Fibroblast of peridontal ligament (primary cell): ENCODE measurements at regions not wholly inside any gene's neighbourhood (a gene's known extent, or its start where the extent isn't known, plus 50 kb on each side); places are given as distances from the start of the nearest gene placed in this dataset.
A peak's percentile ranks its signal among the peaks of the same experiment; 100 is the strongest.

Experiments used
- DNase-seq: peaks from one replicate; pipeline ENCODE4 v3.0.0-alpha.2; 2010; ENCODE audit errors: extremely low read depth

DNA sequence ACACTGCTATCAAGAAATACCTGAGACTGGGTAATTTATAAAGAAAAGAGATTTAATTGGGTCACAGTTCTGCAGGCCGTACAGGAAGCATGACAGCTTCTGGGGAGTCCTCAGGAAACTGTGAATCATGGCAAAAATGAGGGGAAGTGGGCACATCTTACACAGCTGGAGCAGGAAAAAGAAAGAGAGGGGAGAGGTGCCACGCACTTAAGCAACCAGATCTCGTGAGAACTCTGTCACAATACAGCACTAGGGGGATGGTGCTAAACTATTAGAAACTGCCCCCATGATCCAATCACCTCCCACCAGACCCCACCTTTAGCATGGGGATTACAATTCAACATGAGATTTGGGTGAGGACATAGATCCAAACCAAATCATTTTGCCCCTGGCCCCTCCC is 105.5 kb upstream of the CPLX2 start:
- no peak for DNase-seq

DNA sequence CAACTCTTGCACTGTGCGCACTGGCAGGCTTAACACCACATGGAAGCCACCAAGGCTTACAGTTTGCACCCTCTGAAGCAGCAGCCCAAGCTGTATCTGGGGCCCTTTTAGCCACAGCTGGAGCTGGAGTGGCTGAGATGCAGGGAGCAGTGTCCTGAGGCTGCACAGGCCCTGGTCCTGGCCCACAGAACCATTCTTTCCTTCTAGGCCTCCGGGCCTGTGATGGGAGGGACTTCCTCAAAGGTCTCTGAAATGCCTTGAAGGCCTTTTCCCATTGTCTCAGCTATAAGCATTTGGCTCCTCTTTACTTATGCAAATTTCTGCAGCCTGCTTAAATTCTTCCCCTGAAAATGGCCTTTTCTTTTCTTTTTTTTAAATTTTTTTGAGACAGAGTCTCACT is 104.4 kb upstream of the CPLX2 start:
- DNase-seq: no peak

GRCh38 chr5:175772747-175773533 is 98.4 kb upstream of the CPLX2 start:
- no peak for DNase-seq

DNA sequence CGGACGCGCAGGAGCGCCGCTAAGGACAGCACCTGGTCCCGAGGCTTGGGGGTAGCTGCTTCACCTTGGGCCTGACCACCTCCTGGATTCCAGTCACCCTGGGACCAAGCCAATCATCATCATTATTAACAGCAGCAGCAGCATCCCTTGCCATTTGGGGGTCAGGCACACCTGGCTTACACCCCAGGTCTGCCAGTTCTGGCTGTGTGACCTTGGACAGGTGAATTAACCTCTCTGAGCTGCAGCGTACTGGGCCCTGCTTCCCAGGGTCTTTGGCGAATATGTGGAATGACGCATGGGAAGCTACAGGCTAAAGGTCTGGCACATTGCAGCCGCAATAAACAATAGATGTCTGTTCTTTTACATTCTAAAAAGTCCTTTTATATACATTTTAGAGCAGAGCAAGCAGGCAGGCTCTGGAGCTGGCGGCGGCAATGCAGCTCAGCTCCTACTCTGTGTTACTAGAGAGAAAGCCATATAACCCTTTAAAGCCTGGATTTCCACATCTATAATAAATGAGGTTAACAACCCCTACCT is 97.8 kb upstream of the CPLX2 start:
- DNase-seq: no peak

DNA sequence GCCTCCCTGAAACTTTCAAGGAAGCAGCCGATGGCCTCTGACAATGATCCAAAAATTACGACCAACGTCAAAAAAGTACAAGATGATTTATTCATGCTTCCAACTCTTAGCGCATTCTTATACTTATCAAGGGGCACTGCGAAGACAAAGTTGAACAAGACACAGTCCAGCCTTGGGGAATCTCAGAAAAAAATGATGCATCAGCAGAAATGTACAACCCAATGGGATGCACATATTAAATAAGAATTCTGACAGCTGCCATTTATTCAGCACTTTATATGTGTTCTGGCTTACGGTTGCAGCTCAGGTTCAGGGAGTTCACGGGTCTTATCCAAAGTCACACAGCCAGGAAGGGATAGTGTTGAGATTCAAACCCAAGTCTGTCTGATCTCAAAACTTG is 96.0 kb upstream of the CPLX2 start:
- no peak for DNase-seq

- DNase-seq: no peak
Observed at GRCh38 chr5:175778951-175779503, 92.4 kb upstream of the CPLX2 start.

DNA sequence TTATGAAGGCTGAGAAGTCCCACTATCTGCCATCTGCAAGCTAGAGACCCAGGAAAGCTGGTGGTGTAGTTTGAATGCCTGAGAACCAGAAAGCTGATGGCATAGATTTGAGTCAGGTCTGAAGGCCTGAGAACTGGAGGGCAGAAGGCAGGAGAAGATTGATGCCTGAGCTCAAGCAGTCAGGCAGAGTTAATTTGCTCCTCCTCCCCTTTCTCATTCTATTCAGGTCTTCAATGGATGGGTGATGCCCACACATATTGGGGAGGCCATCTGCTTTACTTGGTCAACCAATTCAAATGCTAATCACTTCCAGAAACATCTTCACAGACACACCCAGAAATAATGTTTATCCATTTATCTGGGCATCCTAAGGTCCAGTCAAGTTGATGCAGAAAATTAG is 87.6 kb upstream of the CPLX2 start:
- no peak for DNase-seq

DNA sequence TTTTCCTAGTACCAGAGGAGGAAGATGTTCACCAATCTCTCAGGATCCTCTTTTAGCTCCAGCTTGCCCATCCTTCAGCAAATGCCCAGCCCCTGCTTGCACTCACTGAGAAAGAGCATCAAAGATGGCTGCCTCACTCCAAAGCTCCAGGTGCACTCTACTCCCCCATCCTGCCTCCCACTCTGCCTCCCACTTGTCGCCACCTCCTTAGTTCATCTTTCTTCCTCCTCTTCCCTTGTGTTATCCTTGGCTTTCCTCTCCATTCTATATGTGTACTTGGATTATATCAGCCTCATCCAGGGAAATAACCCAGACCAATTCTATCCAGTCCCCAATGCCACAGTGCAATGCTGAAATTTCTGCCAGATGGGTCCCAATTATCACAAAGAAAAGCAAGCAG is 87.1 kb upstream of the CPLX2 start:
- no peak for DNase-seq

DNA sequence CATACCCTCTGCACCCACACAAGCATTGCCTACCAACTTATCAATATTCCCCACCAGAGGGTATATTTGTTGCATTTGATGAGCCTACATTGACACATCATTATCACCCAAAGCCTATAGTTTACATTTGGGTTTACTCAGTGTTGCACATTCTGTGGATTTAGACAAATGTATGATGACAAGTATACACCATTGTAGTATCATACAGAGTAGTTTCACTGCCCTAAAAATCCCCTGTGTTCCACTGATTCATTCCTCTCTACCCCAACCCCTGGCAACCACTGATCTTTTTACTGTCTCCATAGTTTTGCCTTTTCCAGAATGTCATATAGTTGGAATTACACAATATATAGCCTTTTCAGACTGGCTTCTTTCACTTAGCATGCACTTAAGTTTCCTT is 85.7 kb upstream of the CPLX2 start:
- DNase-seq: no peak

DNA sequence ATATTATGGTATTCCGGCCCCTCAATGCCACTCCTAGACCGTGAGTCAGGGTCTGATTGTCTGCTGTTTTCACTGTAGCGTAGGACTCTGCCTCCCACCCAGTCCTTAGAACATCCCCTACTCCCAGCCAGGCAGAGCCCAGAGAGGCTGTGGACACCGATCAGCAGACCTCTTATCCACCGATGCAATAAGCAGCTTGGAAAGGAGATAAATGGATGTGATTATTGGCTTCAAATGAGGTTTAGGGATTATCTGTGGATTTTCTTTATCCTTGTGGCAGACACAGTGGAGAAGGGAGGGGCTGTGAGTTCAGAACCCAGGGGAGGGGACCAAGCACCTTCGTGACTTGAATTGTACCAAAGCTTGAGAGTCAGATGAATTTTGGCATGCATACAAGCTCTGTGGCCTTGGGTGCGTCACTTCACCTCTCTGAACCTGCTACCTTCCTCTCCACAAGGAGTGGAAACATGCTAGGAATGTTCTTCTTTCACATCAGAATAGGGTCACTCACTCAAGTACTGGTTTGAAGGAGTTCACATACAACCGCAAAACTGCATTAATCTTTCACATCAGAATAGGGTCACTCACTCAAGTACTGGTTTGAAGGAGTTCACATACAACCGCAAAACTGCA is 83.1 kb upstream of the CPLX2 start:
- no peak for DNase-seq

GRCh38 chr5:175789670-175790069 is 81.7 kb upstream of the CPLX2 start:
- DNase-seq: no peak

- no peak for DNase-seq
Observed at GRCh38 chr5:175790796-175791195, 80.6 kb upstream of the CPLX2 start.

DNA sequence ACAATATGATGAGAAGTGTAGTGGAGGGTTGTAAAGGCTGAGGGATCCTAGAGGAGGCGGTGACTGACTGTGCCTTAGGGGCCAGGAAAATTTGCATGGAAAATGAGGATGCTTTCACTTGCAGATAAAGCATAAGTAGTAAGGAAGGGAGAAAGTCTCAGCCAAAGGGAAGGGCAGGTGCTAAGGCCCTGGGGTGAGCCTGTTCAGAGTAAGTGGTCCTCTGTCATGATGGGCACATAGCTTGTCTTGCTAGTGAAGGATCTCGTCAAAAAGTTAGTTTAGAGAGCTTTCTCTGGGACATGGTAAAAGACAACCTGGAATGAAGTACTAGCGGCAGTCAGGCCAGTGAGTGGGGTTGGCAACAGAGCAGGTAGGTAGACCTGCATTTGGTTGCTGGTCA is 75.4 kb upstream of the CPLX2 start:
- DNase-seq: no peak

GRCh38 chr5:175796536-175797499 is 74.6 kb upstream of the CPLX2 start:
- DNase-seq: peak; percentile 50

- DNase-seq: no peak
Observed at GRCh38 chr5:175797521-175798038, 73.8 kb upstream of the CPLX2 start.

DNA sequence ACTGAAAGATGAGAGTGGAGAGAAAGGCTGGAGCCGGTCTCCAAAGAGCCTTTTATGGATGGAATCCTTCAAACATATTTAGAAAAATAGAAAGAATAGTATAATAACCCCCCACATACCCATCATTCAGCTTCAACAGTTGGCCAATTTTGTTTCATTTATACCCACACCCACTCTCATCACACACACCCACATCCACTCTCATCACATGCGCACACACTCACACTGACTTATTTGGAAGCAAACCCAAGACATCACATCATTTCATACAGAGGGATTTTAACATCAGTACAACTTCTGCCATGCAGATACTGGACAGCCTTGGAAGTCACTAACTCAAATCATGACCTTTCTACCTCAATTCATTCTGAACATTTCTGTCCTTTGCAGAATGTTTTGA is 72.8 kb upstream of the CPLX2 start:
- DNase-seq: no peak

DNA sequence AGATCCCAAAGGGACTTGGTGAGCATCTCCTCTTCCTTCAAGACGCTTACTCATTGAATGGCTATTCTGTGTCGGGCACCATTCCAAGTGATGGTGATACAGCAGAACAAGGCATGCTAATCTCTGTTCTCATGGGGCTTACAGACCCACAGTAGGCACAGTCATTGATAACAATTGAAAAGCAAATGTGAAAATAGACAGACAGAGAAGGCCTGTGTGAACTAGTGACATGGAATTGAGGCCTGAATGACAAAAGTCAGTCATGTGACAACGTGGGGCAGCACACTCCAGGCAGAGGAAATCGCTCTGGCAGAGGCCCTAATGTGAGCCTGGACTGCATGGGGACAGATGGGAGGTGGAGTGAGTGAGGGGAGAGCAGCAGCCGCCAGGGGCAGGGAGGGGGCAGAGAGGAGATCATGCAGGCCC is 70.7 kb upstream of the CPLX2 start:
- no peak for DNase-seq

- DNase-seq: no peak
Observed at GRCh38 chr5:175802361-175802760, 69.0 kb upstream of the CPLX2 start.

GRCh38 chr5:175803254-175803653 is 68.1 kb upstream of the CPLX2 start:
- DNase-seq: no peak

- DNase-seq: no peak
Observed at GRCh38 chr5:175803736-175804454, 67.5 kb upstream of the CPLX2 start.
